HG03521 (cell line): ENCODE measurements at regions not wholly inside any gene's neighbourhood (a gene's known extent, or its start where the extent isn't known, plus 50 kb on each side); places are given as distances from the start of the nearest gene placed in this dataset.
"Not testable (repeated sequence)": the region's sequence is repeated elsewhere in the genome, so short reads cannot be mapped to it uniquely, and the experiment has no call there.

ENCODE experiments used
- ATAC-seq: cut with Tn5 transposase; IDR thresholded peaks from one replicate; pipeline ENCODE4 v1.9.1; 2021; ENCODE audit warnings: mild to moderate bottlenecking, moderate library complexity; ENCODE audit not compliant: unreplicated experiment

- no peak for ATAC-seq
These were observed 288.8 kb upstream of the SPAG17 start for GRCh38 chr1:118473825-118474224.

- not testable (repeated sequence) for ATAC-seq
These were observed 279.4 kb upstream of the SPAG17 start for GRCh38 chr1:118464460-118464859.

GRCh38 chr1:118461154-118461553, 276.1 kb upstream of the SPAG17 start:
- no peak for ATAC-seq

- no peak for ATAC-seq
These were observed 274.8 kb upstream of the SPAG17 start for GRCh38 chr1:118459871-118460270.

GRCh38 chr1:118453856-118454255, 268.8 kb upstream of the SPAG17 start:
- not testable (repeated sequence) for ATAC-seq

GRCh38 chr1:118445156-118445555, 260.1 kb upstream of the SPAG17 start:
- ATAC-seq = no peak

- no peak for ATAC-seq
These were observed 257.2 kb upstream of the SPAG17 start for GRCh38 chr1:118442214-118442613.

- ATAC-seq = no peak
These were observed 252.6 kb upstream of the SPAG17 start for GRCh38 chr1:118437664-118438063.

GRCh38 chr1:118429856-118430255, 244.8 kb upstream of the SPAG17 start:
- no peak for ATAC-seq

GRCh38 chr1:118421868-118422350, 236.9 kb upstream of the SPAG17 start:
- no peak for ATAC-seq

GRCh38 chr1:118404024-118404423, 219.0 kb upstream of the SPAG17 start:
- ATAC-seq = no peak

- no peak for ATAC-seq
These were observed 212.4 kb upstream of the SPAG17 start for GRCh38 chr1:118397496-118397859.

GRCh38 chr1:118396829-118397495, 211.9 kb upstream of the SPAG17 start:
- no peak for ATAC-seq

GRCh38 chr1:118396279-118396678, 211.3 kb upstream of the SPAG17 start:
- no peak for ATAC-seq

GRCh38 chr1:118395430-118395991, 210.5 kb upstream of the SPAG17 start:
- ATAC-seq = no peak

GRCh38 chr1:118390955-118391354, 205.9 kb upstream of the SPAG17 start:
- ATAC-seq = no peak

- ATAC-seq = no peak
These were observed 203.4 kb upstream of the SPAG17 start for GRCh38 chr1:118388301-118388959.

GRCh38 chr1:118381197-118381869, 196.3 kb upstream of the SPAG17 start:
- ATAC-seq = no peak

- ATAC-seq = not testable (repeated sequence)
These were observed 192.2 kb upstream of the SPAG17 start for GRCh38 chr1:118377183-118377582.

- no peak for ATAC-seq
These were observed 186.6 kb upstream of the SPAG17 start for GRCh38 chr1:118371612-118372011.

GRCh38 chr1:118370861-118371260, 185.8 kb upstream of the SPAG17 start:
- ATAC-seq = no peak

- no peak for ATAC-seq
These were observed 181.3 kb upstream of the SPAG17 start for GRCh38 chr1:118366286-118366685.
